ENCODE measurements at regions not wholly inside any gene's neighbourhood (a gene's known extent, or its start where the extent isn't known, plus 50 kb on each side); places are given as distances from the start of the nearest gene placed in this dataset.

GRCh38 chr4:177117256-177117655, 192.4 kb upstream of the NEIL3 start:
- TF ChIP-seq TARDBP (IDR thresholded peaks at IDR 0.05) = no peak
- TF ChIP-seq FOXA1 (IDR thresholded peaks at IDR 0.05) = no peak

All from HEK293T (cell line).